ENCODE measurements at regions not wholly inside any gene's neighbourhood (a gene's known extent, or its start where the extent isn't known, plus 50 kb on each side); places are given as distances from the start of the nearest gene placed in this dataset.

GRCh38 chr1:147080006-147080661 is 92.1 kb downstream of the PRKAB2 start:
- TF ChIP-seq REST (IDR thresholded peaks at IDR 0.05; ENCODE audit: insufficient read depth in 1 of 2, low read depth in 2 of 2, low read length in 2 of 2) (no peak), TAF1 (IDR thresholded peaks at IDR 0.05; ENCODE audit: borderline replicate concordance, insufficient read depth, low read length) (no peak)
